NCI-H1105 treated with DMSO at 0.1 percent for 48 hours (cell line): ENCODE measurements at regions not wholly inside any gene's neighbourhood (a gene's known extent, or its start where the extent isn't known, plus 50 kb on each side); places are given as distances from the start of the nearest gene placed in this dataset.

ENCODE experiments used
- DNase-seq: peaks from one replicate; lab custom pipeline; 2025; lab: John Stamatoyannopoulos, UW

DNA sequence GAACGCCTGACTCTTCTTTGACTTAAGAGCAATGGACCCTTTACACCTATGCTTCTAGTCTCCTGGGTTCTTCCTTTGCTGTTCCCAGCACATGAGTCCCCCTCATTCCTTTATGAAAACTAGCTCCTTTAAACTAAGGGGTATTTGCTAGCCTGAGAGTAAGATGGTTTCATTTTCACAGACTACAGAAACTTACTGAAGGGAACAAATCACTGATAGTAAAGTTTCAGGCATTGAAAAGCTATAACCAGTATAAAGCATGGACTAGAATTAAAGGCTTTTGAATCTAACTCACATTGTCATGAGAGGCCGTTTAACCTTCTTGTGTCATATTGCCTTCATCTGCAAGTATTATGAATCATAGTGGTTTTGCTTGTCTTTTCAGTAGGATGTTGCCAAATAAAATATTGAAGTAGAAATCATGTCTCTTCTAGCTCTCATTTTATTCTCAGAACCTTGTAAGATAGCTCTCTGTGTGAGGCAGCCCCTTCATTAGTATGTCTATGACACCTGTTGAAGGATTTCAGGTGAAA, 765.9 kb downstream of the NR2F2 start:
- DNase-seq, result no peak

DNA sequence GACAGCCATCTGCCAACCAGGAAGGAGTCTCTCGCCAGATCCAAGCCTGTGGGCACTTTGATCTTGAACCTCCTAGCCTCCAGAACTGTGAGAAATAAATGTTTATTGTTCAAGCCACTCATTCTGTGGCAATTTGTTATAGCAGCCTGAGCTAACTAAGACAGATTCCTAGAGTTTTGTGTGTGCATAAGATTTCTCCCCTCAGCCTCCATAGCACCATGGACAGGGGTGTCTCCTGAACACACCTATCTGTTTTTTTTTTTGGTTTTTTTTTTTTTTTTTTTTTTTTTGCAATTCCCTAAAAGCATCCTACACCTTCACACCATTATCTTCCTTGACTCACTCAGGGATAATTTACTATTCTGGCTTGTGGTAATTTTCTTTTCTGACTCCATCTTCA, 768.5 kb downstream of the NR2F2 start:
- no peak for DNase-seq

DNA sequence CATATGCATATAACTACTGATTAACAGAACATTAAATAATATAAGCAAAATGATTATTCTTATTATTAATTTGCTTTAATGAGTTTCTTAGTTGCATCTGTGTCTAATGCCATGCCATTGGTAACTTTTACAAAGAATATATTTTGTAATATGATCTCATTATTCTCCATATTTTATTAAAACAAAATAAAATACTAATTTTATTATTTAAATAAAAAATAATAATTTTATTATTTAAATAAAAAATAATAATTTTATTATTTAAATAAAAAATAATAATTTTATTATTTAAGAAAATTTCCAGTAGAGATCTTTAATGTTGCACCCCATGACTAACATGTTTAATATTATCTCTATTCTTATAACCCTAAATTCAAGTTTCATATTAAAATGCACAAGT, 771.1 kb downstream of the NR2F2 start:
- DNase-seq, result no peak

DNA sequence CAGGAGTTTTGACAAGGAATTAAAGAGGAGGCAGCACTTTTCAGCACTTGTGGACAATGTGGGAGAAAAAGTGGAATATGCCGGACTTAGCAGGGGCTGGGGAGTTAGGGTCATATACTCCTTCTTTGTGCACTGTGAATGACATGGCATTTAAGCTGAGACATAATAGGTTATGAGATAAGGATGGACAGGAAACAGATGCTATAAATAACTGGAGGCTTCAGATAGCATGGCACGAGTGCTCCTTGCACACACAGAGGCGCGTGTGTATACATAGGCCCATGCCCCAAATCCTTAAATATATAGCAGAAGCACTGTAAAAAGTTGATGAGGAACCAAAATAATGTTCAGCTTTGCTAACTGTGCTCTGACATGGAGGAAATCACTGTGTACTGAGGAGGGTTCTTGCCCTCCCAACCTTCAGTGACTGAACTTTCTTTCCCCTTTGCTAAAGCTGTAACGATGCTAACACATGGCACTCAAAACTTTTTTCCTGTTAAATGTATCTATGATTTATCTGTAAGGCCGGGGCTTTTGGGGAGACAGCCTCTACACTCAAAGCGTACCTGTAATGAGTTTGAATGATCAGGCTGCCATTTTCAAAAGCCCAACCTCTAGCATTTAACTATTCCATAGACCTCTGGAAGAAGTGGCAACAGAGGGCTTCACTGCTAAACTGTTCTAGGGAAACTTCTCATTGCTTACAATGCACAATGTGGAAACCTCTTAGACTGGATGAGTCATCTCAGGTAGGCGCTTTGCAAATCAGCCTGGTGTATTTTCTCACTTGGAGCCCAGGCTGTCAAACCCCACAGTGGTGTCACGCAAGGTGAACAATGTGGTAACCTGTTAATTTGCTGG, 784.6 kb downstream of the NR2F2 start:
- DNase-seq, result no peak

DNA sequence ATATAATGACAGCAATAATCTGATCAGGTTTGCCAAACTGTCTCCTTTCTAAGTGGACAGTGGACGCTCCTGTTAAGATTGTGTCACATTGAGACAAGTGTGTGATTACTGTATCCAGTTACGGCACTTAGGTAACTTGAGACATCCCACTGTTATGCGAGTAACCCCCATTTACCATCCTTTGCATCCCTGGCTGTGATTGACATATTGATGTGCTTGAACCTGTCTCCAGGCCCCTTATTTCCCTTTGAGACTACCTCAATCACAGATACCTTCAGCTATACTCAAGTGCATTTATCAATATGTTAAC, 785.2 kb downstream of the NR2F2 start:
- no peak for DNase-seq

DNA sequence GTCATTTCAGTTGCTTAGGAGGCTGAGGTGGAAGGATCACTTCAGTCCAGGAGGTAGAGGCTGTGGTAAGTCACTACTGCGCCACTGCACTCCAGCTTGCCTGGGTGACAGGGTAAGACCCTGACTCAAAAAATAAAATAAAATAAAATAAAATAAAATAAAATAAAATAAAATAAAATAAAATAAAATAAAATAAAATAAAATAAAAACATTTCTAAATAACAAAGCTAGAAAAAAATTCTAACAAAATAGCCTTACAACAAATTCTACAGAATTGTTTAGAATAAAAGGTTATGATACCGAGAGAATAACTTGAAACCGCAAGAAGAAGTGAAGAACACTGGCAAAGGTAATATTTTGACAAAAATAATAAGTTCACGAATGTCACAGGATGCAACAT, 794.3 kb downstream of the NR2F2 start:
- no peak for DNase-seq

DNA sequence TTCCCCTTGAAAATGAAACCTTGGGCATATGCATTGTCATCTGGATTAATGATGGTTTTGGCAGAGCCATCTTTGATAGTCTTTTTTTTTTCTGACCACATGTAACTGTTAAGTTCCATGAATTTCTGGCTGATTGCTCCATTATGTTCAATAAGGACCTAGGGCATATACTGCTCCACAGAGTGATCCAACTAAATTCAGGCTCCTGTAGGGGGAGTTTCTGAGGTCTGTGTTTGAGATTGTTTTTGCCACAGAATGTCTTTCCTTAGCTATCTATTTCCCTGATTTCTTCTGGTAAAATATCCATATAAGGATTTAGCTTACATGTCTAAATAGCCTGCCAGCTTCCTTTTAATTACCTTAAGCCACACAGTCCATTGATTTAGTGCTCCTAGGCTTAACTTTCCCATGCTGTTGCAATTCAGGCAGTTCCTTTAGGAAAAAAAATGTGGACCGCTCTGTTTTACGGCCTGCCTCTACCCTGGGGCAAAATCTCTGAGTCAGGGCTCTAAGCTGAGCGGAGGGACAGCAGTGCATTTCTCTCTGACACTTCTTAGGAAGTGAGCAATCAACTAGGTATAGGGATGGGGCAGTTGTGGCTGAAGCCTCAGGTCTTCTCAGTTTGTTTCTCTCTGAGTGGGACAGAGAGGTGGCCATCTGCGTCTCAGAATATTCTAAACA, 796.2 kb downstream of the NR2F2 start:
- no peak for DNase-seq

DNA sequence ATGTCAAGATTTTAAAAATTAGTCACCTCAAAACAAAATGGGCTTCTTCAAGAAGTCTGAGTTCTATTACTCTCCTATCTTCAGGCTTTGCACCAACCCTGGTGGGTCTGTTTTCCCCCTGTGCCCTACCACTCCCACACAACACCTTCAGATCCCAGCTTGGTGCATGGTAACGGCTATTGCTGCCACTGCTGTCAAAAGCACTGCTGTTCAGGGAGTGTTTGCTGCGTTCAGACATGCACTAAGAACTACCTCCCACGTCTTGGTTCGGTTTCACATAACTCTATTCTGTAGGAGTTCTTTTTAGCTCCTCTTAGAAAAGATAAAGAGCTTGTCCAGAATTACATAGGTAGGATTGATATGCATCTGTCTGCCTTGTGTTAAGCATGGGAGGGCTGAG, 799.2 kb downstream of the NR2F2 start:
- DNase-seq, result no peak

DNA sequence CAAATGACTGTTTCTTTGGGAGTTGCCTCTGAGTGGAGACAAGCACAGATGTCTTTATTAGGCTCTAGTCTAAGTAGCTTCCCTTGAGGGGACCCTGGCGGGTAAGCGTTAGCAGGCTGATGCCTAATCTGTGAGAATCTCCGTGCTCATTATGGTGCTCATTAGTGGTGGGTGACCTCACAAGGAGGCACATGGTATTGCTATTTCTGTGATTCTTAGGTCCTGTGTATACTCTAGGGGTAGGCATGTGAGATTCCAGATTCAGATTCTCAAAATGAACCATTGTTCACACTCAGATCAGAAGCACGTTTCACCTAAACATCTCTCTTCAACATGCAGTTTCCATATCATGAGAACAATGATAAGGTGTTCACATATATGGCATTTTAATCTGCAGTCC, 809.7 kb downstream of the NR2F2 start:
- DNase-seq, result no peak

DNA sequence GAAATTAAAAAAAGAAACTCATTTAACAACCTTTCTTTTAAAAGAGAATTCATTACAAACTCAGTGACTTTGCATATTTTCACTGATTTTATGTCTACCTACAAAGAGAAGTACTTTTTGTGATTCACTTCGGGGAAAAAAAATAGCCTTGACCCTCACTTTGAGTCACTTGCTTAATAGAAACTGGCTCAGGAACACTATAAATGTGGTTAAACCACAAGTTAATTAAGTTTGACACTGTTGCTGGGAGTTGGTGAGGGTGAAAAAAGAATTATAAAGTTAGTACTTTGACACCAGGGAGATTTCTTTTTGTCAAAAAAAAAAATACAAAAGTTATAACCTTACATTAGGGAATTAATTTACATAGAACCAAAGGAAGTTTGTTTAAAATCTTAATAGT, 810.9 kb downstream of the NR2F2 start:
- DNase-seq, result no peak

DNA sequence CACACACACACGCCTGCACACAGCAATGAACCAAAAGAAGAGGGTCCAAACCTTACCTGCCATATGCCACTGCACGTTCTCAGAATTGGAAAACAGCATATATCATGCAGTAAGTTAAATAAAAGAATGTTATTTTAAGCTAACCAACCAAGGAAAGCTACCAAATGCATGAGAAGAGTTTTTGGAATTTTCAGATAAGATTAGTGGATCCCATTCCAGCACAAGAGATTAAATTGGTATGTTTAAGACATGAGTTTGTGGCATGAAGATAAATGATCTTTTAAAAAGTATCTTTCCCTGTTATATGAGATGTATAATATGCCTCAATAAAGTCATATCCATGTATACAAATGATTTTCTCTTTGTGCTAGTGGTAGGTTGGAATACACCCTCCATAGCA, 811.4 kb downstream of the NR2F2 start:
- DNase-seq, result no peak

DNA sequence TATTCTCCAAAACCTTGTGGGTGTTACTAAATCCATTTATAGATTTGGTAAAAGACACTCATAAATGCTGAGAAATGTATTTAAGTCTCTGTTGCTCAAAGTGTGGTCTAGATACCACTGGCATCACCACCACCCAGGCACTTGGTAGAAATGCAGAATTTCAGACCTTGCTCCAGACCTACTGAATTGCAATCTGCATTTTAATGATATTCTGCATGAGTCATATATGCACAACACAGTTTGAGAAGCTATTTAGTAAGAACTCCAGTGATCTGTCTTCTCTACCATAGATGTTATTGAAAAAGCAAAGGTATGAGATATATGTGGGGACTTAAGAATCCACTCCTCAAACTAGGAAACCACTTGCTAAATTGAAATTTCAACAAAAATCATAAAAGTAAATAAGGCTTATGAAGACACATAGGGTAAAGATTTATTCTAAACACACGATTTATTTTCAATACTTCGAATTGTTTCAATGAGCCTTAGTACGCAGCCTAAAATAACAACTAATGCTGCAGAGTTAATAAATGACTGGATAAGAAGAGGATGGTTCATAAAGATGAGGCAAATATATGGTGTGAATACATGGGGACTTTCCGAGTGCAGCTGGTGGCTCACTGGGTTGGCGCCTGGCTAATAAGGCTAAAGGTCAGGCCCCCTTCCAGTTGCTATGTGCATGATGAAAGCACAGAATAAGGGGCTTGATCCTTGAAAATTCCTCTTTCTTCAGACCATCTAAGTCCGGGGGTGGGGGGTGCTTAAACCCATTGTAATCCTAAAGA, 813.3 kb downstream of the NR2F2 start:
- no peak for DNase-seq

DNA sequence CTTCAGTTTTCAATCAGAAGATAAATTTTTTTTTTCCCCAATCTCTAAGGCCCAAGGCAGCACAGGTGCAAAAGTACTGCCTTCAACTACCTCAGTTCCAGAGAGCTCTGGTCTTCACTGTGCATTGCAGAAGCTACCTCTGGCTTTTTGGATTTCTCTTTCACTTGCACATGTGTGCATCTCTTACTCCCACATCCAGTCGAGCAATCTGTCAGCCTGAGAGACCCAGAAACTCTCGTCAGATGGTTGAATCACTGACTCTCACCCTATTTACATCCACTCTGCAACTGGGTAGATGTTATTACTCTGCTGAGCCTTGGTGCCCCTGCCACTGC, 813.8 kb downstream of the NR2F2 start:
- no peak for DNase-seq

DNA sequence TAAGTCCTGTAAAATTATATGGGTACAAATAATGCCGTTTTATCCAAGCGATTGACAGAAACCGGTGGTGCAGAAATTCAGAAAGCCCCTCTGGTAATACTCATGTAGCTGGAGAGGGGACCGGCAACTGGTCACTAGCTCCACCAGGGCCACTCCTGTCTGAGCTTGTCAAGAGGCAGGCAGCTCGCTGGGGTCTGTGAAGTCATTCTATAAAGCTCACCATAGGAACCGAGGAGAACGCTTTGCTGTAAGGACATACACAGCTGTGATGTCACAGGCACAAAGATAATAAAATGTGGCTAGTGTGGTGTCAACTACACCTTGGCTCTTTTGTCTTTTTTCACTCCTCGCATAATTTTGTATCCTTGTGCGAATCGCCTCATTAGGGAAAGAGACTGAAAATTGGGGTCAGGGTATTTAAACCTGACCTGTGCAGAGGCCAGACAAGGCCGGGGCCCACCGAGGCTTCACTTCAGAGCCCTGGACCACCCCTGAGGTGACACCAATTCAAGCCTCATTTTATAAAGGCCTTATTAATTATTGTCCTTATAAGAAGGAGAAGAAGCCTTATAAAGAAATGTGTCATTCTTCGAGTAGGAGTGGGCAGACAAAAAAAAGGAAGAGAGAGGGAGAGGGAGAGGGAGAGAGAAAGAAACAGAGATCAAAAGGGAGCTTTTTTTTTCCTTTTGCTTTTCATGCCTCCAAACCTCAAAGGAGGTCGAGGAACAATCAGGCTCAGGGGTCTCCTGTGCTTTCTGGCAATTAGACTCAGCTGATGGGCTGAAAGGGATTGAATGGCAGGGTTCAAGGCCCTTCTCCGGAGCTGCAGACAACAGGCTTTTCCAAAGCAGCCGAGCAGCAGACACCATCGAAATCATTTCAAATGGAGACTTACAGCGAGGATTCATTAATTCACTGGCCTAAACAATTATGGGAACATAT, 813.3 kb upstream of the ARRDC4 start:
- DNase-seq, result no peak

DNA sequence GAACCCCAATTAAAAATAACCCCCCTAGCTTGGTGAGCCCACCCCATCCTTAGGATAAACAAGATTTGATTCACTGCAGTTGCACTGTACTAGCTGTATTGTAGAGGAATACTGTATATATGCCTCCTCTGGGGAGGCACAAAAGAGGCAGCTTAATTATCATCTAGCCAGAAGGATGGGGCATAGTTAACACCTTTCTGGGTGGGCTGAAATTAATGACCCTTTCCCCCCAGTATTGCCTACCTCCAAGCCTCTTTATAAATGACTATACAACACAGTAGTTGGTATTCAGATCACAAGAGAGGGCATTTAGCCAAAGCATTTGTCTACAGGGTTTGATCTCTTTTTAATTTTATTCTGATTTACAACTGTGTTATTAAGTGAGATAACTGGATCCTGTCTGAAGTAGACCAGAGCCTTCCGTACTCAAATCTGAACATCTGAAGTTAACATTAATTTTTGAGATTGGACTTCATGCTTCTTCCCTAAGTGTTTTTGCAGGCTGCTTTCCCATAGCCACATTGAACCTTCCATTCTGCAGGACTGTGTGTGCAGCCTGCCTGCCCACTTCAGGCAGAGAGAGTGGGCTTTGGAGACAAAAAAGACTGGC, 807.0 kb upstream of the ARRDC4 start:
- no peak for DNase-seq

DNA sequence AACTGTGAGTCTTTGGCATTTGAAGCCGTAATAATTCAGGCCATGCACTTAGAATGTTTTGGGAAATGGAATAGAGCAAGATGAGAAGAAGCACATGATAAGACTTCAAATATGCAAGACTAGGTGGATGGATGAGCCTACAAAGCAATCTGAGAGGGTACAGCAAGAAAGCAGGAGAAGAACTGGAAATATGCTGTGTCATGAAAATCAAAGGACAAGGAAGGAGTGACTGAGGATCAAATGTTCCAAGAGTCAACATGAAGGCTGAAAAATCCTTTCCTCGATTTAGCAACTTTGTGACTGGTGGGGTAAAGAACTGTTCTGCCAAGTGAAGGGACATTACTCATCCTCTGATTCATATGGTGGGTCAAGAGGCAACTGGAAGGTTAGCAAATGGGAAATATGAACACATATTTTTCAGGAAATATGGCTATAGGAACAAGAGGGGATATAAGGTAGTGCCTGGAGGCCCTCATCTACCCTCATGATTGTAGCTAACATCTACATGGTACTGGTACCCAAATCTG, 803.7 kb upstream of the ARRDC4 start:
- no peak for DNase-seq

DNA sequence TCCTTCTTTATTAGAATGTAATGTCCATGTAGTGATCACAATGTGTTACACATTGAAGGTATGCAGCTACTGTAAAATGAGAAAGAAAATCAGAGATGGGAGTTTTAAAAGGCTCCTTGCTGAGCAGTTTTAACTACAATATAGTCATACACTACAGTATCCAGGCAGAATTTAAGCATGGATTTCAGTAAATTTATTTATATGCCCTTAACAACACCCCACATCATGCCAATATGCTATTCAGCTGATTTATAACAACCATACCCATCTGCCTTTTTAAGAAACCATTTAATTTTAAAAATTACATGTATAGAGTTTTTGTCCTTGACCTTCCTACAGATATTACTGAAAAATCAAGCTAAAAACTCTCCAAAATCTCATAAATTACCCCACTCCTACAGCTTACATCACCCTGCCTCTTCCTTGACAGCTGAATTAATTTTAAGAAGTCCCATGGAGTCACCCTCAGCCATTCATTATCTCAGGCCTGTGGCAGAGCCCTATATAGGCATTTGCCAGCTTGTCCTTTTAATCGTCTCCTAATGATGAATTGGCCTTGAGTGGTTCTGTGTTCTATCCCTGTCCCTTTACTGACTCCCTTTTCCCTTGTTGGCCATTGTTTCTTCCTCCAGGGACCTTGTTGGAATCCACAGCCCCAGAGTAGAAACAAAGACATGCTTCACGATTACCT, 797.6 kb upstream of the ARRDC4 start:
- no peak for DNase-seq

DNA sequence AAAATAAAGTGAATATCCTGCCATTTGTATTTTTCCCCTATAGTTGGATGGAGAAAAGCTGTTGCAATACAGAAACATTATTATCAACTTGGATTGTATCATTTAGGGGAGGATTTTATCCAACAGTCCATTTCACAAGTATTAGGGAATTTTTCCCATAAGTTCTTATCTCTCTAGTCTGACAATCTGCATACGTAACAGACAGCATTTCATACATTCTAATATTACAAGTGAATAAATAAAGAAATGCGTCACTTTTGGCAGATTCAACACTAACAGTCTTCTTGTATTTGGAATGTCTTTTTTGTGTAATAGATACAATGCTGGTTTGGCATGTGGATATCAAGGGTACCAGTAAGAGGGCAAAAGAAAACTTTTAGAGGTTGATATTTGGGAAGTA, 795.3 kb upstream of the ARRDC4 start:
- DNase-seq, result no peak

DNA sequence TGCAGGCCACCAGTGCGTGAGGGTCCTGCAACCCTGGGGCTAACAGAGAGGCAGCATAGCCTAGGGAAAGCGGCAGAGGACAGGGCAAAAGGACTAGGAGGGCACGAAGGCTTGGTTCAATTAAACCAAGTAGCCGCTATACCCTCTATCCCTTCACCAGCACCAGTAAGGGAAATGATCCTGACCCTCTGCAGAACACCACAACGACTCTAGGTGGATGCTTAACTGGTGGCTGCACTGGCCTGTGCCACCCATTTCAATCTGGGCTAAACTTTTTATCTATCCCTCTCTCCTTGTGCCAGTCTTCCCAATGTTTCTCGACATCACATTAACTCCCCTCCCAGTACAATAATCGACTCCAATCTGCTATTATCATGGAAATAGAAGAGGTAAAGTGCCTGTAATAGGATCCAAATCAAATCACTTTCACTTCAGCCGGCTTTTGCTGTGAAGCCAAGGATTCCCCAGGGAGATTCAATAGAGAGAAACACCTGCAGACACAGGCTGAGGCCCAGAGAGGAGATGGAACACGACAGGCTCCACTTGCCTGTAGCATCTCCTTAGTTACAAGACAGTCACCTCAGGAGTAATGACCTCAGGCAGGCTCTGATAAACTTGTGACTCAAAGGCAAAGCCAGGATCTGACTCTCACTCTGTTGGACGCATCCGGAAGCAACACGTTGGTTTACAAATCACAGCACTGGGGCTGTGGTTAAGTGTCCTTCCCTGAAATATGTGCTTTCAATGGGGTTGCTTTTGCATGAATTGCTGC, 791.6 kb upstream of the ARRDC4 start:
- peak; percentile 35 for DNase-seq

DNA sequence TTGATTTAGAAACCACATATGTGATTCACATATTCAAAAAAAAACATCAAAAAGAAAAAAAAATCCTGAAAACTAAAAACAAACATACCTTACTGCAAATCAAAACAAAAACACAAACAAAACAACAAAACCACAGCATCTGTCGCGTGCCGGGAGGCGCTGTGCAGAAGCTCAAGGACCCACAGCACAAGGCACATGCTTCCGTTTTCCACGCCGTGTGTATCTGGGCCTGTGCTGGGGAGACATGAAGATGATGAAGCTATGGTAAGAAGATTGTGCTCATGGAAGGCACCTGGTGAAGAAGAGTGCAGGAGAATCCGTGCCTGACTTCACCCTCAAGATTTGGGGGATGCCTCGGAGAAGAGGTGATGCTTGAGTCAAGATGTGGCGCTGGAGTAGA, 788.9 kb upstream of the ARRDC4 start:
- DNase-seq, result no peak
